Liver (tissue), 8 donors: ENCODE measurements at regions not wholly inside any gene's neighbourhood (a gene's known extent, or its start where the extent isn't known, plus 50 kb on each side); places are given as distances from the start of the nearest gene placed in this dataset.
"Not testable (repeated sequence)": the region's sequence is repeated elsewhere in the genome, so short reads cannot be mapped to it uniquely, and the experiment has no call there.

Source experiments
- DNase-seq: peaks from one replicate; pipeline ENCODE4 v3.0.0-alpha.2; 2017; ENCODE audit warnings: low spot score
- H3K27ac ChIP-seq, 2 donors: one replicate each; pipeline ENCODE4 v1.7.0; 2013; ENCODE audit warnings: inconsistent platforms in 2 of 2, low read length in 2 of 2, control low read depth in 1 of 2, low read depth in 1 of 2, mild to moderate bottlenecking in 1 of 2
- H3K27me3 ChIP-seq, 4 donors: one replicate each; pipeline versions ENCODE4 v1.6.1 to v1.7.0; 2013; ENCODE audit warnings: low read length in 3 of 4, inconsistent platforms in 1 of 4, mild to moderate bottlenecking in 1 of 4, moderate library complexity in 1 of 4; ENCODE audit not compliant: control insufficient read depth in 4 of 4, insufficient read depth in 4 of 4
- H3K36me3 ChIP-seq, 4 donors: one replicate each; pipeline versions ENCODE4 v1.6.1 to v1.7.0; 2013; ENCODE audit warnings: low read length in 3 of 4, mild to moderate bottlenecking in 3 of 4, low read depth in 1 of 4, moderate library complexity in 1 of 4; ENCODE audit not compliant: control insufficient read depth in 4 of 4, insufficient read depth in 3 of 4
- H3K4me1 ChIP-seq, 4 donors: one replicate each; pipeline versions ENCODE4 v1.6.1 to v1.7.0; 2013; ENCODE audit warnings: low read length in 3 of 4, mild to moderate bottlenecking in 3 of 4, moderate library complexity in 1 of 4; ENCODE audit not compliant: control insufficient read depth in 4 of 4, insufficient read depth in 4 of 4
- H3K4me3 ChIP-seq, 3 donors: one replicate each; pipeline versions ENCODE4 v1.6.1 to v1.7.0; 2013; ENCODE audit warnings: low read length in 3 of 3, control low read depth in 1 of 3, low read depth in 1 of 3, mild to moderate bottlenecking in 1 of 3
- H3K9ac ChIP-seq, 2 donors: one replicate each; pipeline ENCODE4 v1.7.0; 2013; ENCODE audit warnings: low read length in 2 of 2, mild to moderate bottlenecking in 2 of 2, moderate library complexity in 2 of 2, control low read depth in 1 of 2, low read depth in 1 of 2
- H3K9me3 ChIP-seq, 4 donors: one replicate each; pipeline versions ENCODE4 v1.6.1 to v1.7.0; 2013; ENCODE audit warnings: low read length in 3 of 4; ENCODE audit not compliant: control insufficient read depth in 4 of 4
- EGR1 ChIP-seq, 2 donors: IDR thresholded peaks; 2 replicates each; pipeline ENCODE4 v1.6.1; 2016 to 2018; ENCODE audit warnings: antibody characterized with exemption in 2 of 2, low read depth in 2 of 2
- FOXA1 ChIP-seq: IDR thresholded peaks from 2 replicates; pipeline ENCODE4 v1.6.1; 2016; ENCODE audit warnings: antibody characterized with exemption
- FOXA2 ChIP-seq: IDR thresholded peaks from 2 replicates; pipeline ENCODE4 v1.6.1; 2016; ENCODE audit warnings: antibody characterized with exemption
- GABPA ChIP-seq, 2 donors: IDR thresholded peaks in 1 of 2; conservative IDR thresholded peaks in 1 of 2; 2 replicates each; pipeline ENCODE4 v1.6.1; 2016; ENCODE audit warnings: antibody characterized with exemption in 2 of 2, mild to moderate bottlenecking in 1 of 2, moderate library complexity in 1 of 2
- HNF4A ChIP-seq, 2 donors: conservative IDR thresholded peaks; 2 replicates each; pipeline ENCODE4 v1.6.1; 2016; ENCODE audit warnings: antibody characterized with exemption in 2 of 2, mild to moderate bottlenecking in 2 of 2
- HNF4G ChIP-seq: IDR thresholded peaks from 2 replicates; pipeline ENCODE4 v1.6.1; 2016; ENCODE audit warnings: antibody characterized with exemption
- JUND ChIP-seq, 2 donors: IDR thresholded peaks; 2 replicates each; pipeline ENCODE4 v1.6.1; 2016; ENCODE audit warnings: antibody characterized with exemption in 2 of 2
- NR2F2 ChIP-seq: IDR thresholded peaks from 2 replicates; pipeline ENCODE4 v1.6.1; 2016; ENCODE audit warnings: antibody characterized with exemption
- RAD21 ChIP-seq, 2 donors: IDR thresholded peaks; 2 replicates each; pipeline ENCODE4 v1.6.1; 2016; ENCODE audit warnings: antibody characterized with exemption in 2 of 2, mild to moderate bottlenecking in 2 of 2
- RXRA ChIP-seq, 2 donors: IDR thresholded peaks; 2 replicates each; pipeline ENCODE4 v1.6.1; 2017 to 2018; ENCODE audit warnings: antibody characterized with exemption in 2 of 2, mild to moderate bottlenecking in 1 of 2
- SP1 ChIP-seq: IDR thresholded peaks from 2 replicates; pipeline ENCODE4 v1.6.1; 2018; ENCODE audit warnings: antibody characterized with exemption, mild to moderate bottlenecking
- TAF1 ChIP-seq: conservative IDR thresholded peaks from 2 replicates; pipeline ENCODE4 v1.6.1; 2016; ENCODE audit warnings: antibody characterized with exemption, mild to moderate bottlenecking
- YY1 ChIP-seq: IDR thresholded peaks from 2 replicates; pipeline ENCODE4 v1.6.1; 2016; ENCODE audit warnings: antibody characterized with exemption, mild to moderate bottlenecking
- WGBS: extraction: QIAGEN DNeasy Blood & Tissue Kit; methylation state at CpG from one replicate; pipeline ENCODE4 v1.1.7; 2013; 5-methylcytosine and 5-hydroxymethylcytosine counted together
- TF ChIP-seq, protein P1 (sequence below): IDR thresholded peaks from 2 replicates; pipeline ENCODE4 v1.6.1; 2016; ENCODE audit warnings: antibody characterized with exemption
- TF ChIP-seq, protein P2 (sequence below): IDR thresholded peaks from 2 replicates; pipeline ENCODE4 v1.6.1; 2016; ENCODE audit warnings: antibody characterized with exemption
- TF ChIP-seq, protein P3 (sequence below): IDR thresholded peaks from 2 replicates; pipeline ENCODE4 v1.6.1; 2016; ENCODE audit warnings: antibody characterized with exemption
- TF ChIP-seq, protein P4 (sequence below): fragments of 150-350 bp; IDR thresholded peaks from 2 replicates; pipeline ENCODE4 v1.5.1; 2017; ENCODE audit warnings: improper control_type of control experiment, low read depth, low read length; ENCODE audit not compliant: missing input control
- TF ChIP-seq, protein P5 (sequence below): IDR thresholded peaks from 2 replicates; pipeline ENCODE4 v1.6.1; 2016; ENCODE audit warnings: antibody characterized with exemption, mild to moderate bottlenecking
- donor health status: healthy.
- donor health status: healthy.
- donor health status: healthy.
- donor health status: healthy.
- donor health status: healthy.

DNA sequence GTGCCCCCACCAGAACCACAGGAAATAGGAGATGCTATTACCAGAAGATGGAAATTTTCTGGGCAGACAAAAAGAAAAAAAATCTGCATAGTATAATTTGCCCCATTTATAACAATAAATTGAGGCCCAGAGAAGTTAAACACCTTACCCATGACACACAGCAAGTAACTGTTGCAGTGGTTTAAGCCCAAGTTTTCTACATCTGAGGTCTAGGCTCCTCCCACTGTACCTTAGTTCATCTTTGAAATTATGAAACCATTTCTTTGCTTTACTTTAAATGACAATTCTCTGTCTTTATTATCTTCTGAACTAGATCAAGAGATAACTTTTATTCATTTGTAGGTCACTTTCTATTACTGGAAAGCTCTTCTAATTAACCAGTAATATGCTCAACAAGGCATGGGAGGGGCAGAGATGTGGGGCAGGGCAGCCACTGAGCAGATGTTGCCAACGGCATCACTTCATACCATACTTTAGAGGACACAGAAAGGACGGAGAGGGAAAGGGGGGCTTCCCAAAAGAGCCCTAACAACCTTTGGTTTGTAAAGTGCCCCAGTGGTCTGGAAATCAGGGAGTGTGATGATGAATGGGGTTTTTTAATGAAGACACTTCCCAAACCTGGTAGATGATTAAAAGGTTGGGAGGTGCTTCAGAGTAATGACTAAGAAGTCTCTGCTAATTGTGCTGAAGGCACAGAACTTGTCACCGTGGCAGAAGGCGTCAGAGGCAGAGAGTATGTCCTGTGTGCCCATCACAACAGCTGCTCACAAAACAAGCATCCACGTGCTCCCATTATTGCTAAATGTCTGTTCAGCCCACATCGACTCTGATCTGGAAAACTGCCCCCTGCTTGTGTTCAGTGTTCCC lies 342.5 kb downstream of the SHQ1 start:
- 63% methylated on average over 6 of the region's 6 CpGs for WGBS
- no peak overlapping the region for H3K27ac ChIP-seq
- no peak overlapping the region for H3K4me3 ChIP-seq
- H3K9me3 ChIP-seq = no peaks in the 10 kb centered on the region
- H3K9ac ChIP-seq = no peak overlapping the region
- TF ChIP-seq, protein P1, sequence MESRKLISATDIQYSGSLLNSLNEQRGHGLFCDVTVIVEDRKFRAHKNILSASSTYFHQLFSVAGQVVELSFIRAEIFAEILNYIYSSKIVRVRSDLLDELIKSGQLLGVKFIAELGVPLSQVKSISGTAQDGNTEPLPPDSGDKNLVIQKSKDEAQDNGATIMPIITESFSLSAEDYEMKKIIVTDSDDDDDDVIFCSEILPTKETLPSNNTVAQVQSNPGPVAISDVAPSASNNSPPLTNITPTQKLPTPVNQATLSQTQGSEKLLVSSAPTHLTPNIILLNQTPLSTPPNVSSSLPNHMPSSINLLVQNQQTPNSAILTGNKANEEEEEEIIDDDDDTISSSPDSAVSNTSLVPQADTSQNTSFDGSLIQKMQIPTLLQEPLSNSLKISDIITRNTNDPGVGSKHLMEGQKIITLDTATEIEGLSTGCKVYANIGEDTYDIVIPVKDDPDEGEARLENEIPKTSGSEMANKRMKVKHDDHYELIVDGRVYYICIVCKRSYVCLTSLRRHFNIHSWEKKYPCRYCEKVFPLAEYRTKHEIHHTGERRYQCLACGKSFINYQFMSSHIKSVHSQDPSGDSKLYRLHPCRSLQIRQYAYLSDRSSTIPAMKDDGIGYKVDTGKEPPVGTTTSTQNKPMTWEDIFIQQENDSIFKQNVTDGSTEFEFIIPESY = no peak
- TF ChIP-seq FOXA1 (no peak), TAF1 (no peak), NR2F2 (no peak), EGR1 (IDR thresholded peaks at IDR 0.05; ENCODE audit: low read depth in 2 of 2) (no peak), RAD21 (IDR thresholded peaks at IDR 0.05) (no peak), FOXA2 (no peak), SP1 (no peak), HNF4A (conservative IDR thresholded peaks at IDR 0.05) (no peak), HNF4G (no peak), JUND (IDR thresholded peaks at IDR 0.05) (no peak), RXRA (IDR thresholded peaks at IDR 0.05) (no peak), GABPA (IDR thresholded peaks at IDR 0.05 in 1 of 2, conservative IDR thresholded peaks at IDR 0.05 in 1 of 2) (no peak), YY1 (no peak)
- TF ChIP-seq, protein P2, sequence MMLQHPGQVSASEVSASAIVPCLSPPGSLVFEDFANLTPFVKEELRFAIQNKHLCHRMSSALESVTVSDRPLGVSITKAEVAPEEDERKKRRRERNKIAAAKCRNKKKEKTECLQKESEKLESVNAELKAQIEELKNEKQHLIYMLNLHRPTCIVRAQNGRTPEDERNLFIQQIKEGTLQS = no peak
- TF ChIP-seq, protein P3, sequence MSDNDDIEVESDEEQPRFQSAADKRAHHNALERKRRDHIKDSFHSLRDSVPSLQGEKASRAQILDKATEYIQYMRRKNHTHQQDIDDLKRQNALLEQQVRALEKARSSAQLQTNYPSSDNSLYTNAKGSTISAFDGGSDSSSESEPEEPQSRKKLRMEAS = no peak
- TF ChIP-seq, protein P4, sequence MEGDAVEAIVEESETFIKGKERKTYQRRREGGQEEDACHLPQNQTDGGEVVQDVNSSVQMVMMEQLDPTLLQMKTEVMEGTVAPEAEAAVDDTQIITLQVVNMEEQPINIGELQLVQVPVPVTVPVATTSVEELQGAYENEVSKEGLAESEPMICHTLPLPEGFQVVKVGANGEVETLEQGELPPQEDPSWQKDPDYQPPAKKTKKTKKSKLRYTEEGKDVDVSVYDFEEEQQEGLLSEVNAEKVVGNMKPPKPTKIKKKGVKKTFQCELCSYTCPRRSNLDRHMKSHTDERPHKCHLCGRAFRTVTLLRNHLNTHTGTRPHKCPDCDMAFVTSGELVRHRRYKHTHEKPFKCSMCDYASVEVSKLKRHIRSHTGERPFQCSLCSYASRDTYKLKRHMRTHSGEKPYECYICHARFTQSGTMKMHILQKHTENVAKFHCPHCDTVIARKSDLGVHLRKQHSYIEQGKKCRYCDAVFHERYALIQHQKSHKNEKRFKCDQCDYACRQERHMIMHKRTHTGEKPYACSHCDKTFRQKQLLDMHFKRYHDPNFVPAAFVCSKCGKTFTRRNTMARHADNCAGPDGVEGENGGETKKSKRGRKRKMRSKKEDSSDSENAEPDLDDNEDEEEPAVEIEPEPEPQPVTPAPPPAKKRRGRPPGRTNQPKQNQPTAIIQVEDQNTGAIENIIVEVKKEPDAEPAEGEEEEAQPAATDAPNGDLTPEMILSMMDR = no peak
- TF ChIP-seq, protein P5, sequence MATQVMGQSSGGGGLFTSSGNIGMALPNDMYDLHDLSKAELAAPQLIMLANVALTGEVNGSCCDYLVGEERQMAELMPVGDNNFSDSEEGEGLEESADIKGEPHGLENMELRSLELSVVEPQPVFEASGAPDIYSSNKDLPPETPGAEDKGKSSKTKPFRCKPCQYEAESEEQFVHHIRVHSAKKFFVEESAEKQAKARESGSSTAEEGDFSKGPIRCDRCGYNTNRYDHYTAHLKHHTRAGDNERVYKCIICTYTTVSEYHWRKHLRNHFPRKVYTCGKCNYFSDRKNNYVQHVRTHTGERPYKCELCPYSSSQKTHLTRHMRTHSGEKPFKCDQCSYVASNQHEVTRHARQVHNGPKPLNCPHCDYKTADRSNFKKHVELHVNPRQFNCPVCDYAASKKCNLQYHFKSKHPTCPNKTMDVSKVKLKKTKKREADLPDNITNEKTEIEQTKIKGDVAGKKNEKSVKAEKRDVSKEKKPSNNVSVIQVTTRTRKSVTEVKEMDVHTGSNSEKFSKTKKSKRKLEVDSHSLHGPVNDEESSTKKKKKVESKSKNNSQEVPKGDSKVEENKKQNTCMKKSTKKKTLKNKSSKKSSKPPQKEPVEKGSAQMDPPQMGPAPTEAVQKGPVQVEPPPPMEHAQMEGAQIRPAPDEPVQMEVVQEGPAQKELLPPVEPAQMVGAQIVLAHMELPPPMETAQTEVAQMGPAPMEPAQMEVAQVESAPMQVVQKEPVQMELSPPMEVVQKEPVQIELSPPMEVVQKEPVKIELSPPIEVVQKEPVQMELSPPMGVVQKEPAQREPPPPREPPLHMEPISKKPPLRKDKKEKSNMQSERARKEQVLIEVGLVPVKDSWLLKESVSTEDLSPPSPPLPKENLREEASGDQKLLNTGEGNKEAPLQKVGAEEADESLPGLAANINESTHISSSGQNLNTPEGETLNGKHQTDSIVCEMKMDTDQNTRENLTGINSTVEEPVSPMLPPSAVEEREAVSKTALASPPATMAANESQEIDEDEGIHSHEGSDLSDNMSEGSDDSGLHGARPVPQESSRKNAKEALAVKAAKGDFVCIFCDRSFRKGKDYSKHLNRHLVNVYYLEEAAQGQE = no peak
- H3K27me3 ChIP-seq = no peaks in the 10 kb centered on the region
- no peak for DNase-seq
- no peaks in the 10 kb centered on the region for H3K36me3 ChIP-seq
- no peaks in the 10 kb centered on the region for H3K4me1 ChIP-seq

DNA sequence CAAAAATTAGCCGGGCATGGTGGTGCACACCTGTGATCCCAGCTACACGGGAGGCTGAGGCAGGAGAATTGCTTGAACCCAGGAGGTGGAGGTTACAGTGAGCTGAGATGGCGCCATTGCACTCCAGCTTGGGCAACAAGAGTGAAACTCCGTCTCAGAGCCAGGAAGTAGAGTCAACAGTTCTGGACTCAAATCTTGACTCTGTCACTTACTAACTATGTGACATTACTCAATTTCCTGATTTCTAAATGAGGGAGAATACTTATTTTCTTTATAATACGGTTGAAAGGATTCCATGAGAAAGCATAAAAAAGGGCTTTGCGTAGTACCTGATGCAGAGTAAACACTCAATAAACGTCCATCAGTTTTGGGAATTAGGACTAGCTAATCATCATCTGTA lies 350.7 kb downstream of the SHQ1 start:
- not testable (repeated sequence) for H3K4me3 ChIP-seq, H3K4me1 ChIP-seq, H3K27ac ChIP-seq, DNase-seq, H3K36me3 ChIP-seq, H3K9ac ChIP-seq, H3K9me3 ChIP-seq, H3K27me3 ChIP-seq
- WGBS = 82% methylated on average over 7 of the region's 7 CpGs
